Endothelial cell of umbilical vein (primary cell): ENCODE measurements at regions not wholly inside any gene's neighbourhood (a gene's known extent, or its start where the extent isn't known, plus 50 kb on each side); places are given as distances from the start of the nearest gene placed in this dataset.

Source experiments
- EZH2 ChIP-seq: IDR thresholded peaks from 2 replicates; pipeline ENCODE4 v1.6.1; 2012; ENCODE audit warnings: borderline replicate concordance, low read depth, mild to moderate bottlenecking, moderate library complexity, low read length, inconsistent platforms; ENCODE audit not compliant: severe bottlenecking
- FOS ChIP-seq: IDR thresholded peaks from 2 replicates; pipeline ENCODE4 v1.6.1; 2011; ENCODE audit warnings: mild to moderate bottlenecking, low read length, moderate library complexity, borderline replicate concordance; ENCODE audit not compliant: insufficient read depth
- GATA2 ChIP-seq: IDR thresholded peaks from 2 replicates; pipeline ENCODE4 v1.7.0; 2011; ENCODE audit warnings: low read depth, mild to moderate bottlenecking, moderate library complexity, mixed read lengths, low read length; ENCODE audit not compliant: insufficient read length, insufficient read depth
- MYC ChIP-seq: IDR thresholded peaks from one replicate; pipeline ENCODE4 v1.6.1; 2011; ENCODE audit warnings: mild to moderate bottlenecking, low read depth, low read length
- POLR2A ChIP-seq: IDR thresholded peaks from 2 replicates; pipeline ENCODE4 v1.6.1; 2012; ENCODE audit warnings: low read depth, mild to moderate bottlenecking, control low read depth, low read length
- POLR2AphosphoS5 ChIP-seq: IDR thresholded peaks from 2 replicates; pipeline ENCODE4 v1.6.1; 2012; ENCODE audit warnings: low read depth, mild to moderate bottlenecking, control low read depth, low read length, moderate library complexity; ENCODE audit not compliant: insufficient read depth
- TF ChIP-seq, protein P1 (sequence below), 2 donors: IDR thresholded peaks; 1 replicate in 1 of 2; 2 replicates in 1 of 2; pipeline ENCODE4 v1.5.1; 2011; ENCODE audit warnings: low read length in 2 of 2, mild to moderate bottlenecking in 2 of 2, moderate library complexity in 2 of 2, control low read depth in 1 of 2, inconsistent platforms in 1 of 2, low read depth in 1 of 2; ENCODE audit not compliant: insufficient read depth in 1 of 2; ENCODE audit errors: extremely low read depth in 1 of 2
- TF ChIP-seq, protein P2 (sequence below): IDR thresholded peaks from 2 replicates; pipeline ENCODE4 v1.6.1; 2011; ENCODE audit not compliant: insufficient read depth, insufficient read length

DNA sequence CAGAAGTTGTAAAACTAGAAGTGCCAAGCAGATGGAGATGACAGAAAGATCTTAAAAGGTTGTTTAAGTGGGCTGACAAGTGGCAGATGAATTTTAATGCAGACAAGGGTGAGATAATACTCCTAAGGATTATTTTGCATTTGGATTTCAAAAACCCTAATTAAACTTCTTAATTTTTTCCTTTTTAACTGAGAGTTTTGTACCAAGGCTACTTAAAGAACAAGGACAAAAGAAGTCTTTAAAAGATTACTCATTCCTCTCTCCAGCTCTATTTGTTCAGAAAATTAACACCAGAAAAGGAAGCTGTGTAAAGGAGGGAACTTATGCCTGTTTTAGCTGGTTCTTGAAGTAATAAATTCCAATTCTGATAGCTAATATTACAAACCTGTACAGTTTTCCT is 275.4 kb downstream of the ETNK1 start:
- TF ChIP-seq, protein P1, sequence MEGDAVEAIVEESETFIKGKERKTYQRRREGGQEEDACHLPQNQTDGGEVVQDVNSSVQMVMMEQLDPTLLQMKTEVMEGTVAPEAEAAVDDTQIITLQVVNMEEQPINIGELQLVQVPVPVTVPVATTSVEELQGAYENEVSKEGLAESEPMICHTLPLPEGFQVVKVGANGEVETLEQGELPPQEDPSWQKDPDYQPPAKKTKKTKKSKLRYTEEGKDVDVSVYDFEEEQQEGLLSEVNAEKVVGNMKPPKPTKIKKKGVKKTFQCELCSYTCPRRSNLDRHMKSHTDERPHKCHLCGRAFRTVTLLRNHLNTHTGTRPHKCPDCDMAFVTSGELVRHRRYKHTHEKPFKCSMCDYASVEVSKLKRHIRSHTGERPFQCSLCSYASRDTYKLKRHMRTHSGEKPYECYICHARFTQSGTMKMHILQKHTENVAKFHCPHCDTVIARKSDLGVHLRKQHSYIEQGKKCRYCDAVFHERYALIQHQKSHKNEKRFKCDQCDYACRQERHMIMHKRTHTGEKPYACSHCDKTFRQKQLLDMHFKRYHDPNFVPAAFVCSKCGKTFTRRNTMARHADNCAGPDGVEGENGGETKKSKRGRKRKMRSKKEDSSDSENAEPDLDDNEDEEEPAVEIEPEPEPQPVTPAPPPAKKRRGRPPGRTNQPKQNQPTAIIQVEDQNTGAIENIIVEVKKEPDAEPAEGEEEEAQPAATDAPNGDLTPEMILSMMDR (IDR thresholded peaks at IDR 0.05; ENCODE audit: extremely low read depth in 1 of 2, insufficient read depth in 1 of 2, low read depth in 1 of 2, low read length in 2 of 2): no peak
- TF ChIP-seq POLR2A (no peak), POLR2AphosphoS5 (no peak), EZH2 (no peak), FOS (no peak), GATA2 (no peak), MYC (no peak)
- TF ChIP-seq, protein P2, sequence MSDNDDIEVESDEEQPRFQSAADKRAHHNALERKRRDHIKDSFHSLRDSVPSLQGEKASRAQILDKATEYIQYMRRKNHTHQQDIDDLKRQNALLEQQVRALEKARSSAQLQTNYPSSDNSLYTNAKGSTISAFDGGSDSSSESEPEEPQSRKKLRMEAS: no peak
